CD1c-positive myeloid dendritic cell (primary cell): ENCODE measurements at regions not wholly inside any gene's neighbourhood (a gene's known extent, or its start where the extent isn't known, plus 50 kb on each side); places are given as distances from the start of the nearest gene placed in this dataset.

Experiments used
- DNase-seq: peaks from one replicate; pipeline ENCODE4 v3.0.0-alpha.2; 2016; ENCODE audit errors: extremely low spot score

GRCh38 chr1:34330061-34330460 lies 153.4 kb downstream of the C1orf94 start:
- DNase-seq, result no peak

- no peak for DNase-seq
Measured at GRCh38 chr1:34331020-34331926, 154.6 kb downstream of the C1orf94 start.

- no peak for DNase-seq
Measured at GRCh38 chr1:34332996-34333395, 156.3 kb downstream of the C1orf94 start.

GRCh38 chr1:34338871-34339270 lies 162.2 kb downstream of the C1orf94 start:
- DNase-seq, result no peak

- DNase-seq, result no peak
Measured at GRCh38 chr1:34341896-34342295, 165.2 kb downstream of the C1orf94 start.

- DNase-seq, result no peak
Measured at GRCh38 chr1:34342334-34342733, 165.6 kb downstream of the C1orf94 start.

- no peak for DNase-seq
Measured at GRCh38 chr1:34346128-34346527, 169.4 kb downstream of the C1orf94 start.

GRCh38 chr1:34353409-34353808 lies 176.7 kb downstream of the C1orf94 start:
- no peak for DNase-seq

- no peak for DNase-seq
Measured at GRCh38 chr1:34354367-34354766, 177.7 kb downstream of the C1orf94 start.

GRCh38 chr1:34356853-34357252 lies 180.1 kb downstream of the C1orf94 start:
- no peak for DNase-seq

- DNase-seq, result no peak
Measured at GRCh38 chr1:34358636-34359035, 181.9 kb downstream of the C1orf94 start.

- no peak for DNase-seq
Measured at GRCh38 chr1:34359411-34359810, 182.7 kb downstream of the C1orf94 start.

GRCh38 chr1:34360574-34360973 lies 183.9 kb downstream of the C1orf94 start:
- DNase-seq, result no peak

- DNase-seq, result no peak
Measured at GRCh38 chr1:34361121-34361520, 184.4 kb downstream of the C1orf94 start.

GRCh38 chr1:34361781-34362357 lies 185.2 kb downstream of the C1orf94 start:
- no peak for DNase-seq

GRCh38 chr1:34362949-34363348 lies 186.2 kb downstream of the C1orf94 start:
- DNase-seq, result no peak

GRCh38 chr1:34363447-34363846 lies 186.7 kb downstream of the C1orf94 start:
- no peak for DNase-seq

GRCh38 chr1:34363915-34364314 lies 187.2 kb downstream of the C1orf94 start:
- no peak for DNase-seq

GRCh38 chr1:34364376-34364775 lies 187.7 kb downstream of the C1orf94 start:
- no peak for DNase-seq

GRCh38 chr1:34365295-34365694 lies 188.6 kb downstream of the C1orf94 start:
- DNase-seq, result no peak

- DNase-seq, result no peak
Measured at GRCh38 chr1:34366875-34367624, 190.3 kb downstream of the C1orf94 start.

- no peak for DNase-seq
Measured at GRCh38 chr1:34367954-34368353, 191.2 kb downstream of the C1orf94 start.
